Peyer's patch (tissue), 4 donors: ENCODE measurements at regions not wholly inside any gene's neighbourhood (a gene's known extent, or its start where the extent isn't known, plus 50 kb on each side); places are given as distances from the start of the nearest gene placed in this dataset.

Experiments
- DNase-seq, 3 donors: peaks; one replicate each; pipeline ENCODE4 v3.0.0-alpha.2; 2017 to 2019
- H3K27ac ChIP-seq, 4 donors: fragments of 200-600 bp; sonication (generic); one replicate each; pipeline ENCODE4 v1.5.1; 2016 to 2019
- H3K27me3 ChIP-seq, 2 donors: fragments of 200-600 bp; sonication (generic); one replicate each; pipeline ENCODE4 v1.5.1; 2019
- H3K36me3 ChIP-seq, 3 donors: fragments of 200-600 bp; sonication (generic); one replicate each; pipeline ENCODE4 v1.5.1; 2016 to 2019
- H3K4me1 ChIP-seq, 4 donors: fragments of 200-600 bp; sonication (generic); one replicate each; pipeline ENCODE4 v1.5.1; 2016 to 2019
- H3K4me3 ChIP-seq, 4 donors: fragments of 200-600 bp; sonication (generic); 1 replicate in 3 of 4; 2 replicates in 1 of 4; pipeline ENCODE4 v1.5.1; 2016 to 2019; ENCODE audit warnings: mild to moderate bottlenecking in 1 of 4
- H3K9me3 ChIP-seq, 4 donors: fragments of 200-600 bp; sonication (generic); one replicate each; pipeline ENCODE4 v1.5.1; 2016 to 2019; ENCODE audit warnings: mild to moderate bottlenecking in 1 of 4
- POLR2A ChIP-seq, 2 donors: fragments of 450-650 bp; IDR thresholded peaks; one replicate each; pipeline ENCODE4 v1.5.1; 2017; ENCODE audit warnings: antibody characterized with exemption in 2 of 2, mild to moderate bottlenecking in 2 of 2, moderate library complexity in 2 of 2
- TF ChIP-seq, protein P1 (sequence below), 6 experiments: fragments of 450-650 bp in 4 of 6; fragments of 200-600 bp in 2 of 6; sonication (generic) in 1 of 6; IDR thresholded peaks; one replicate each; pipeline ENCODE4 v1.5.1; 2017 to 2019; ENCODE audit warnings: antibody characterized with exemption in 6 of 6, mild to moderate bottlenecking in 3 of 6, moderate library complexity in 1 of 6

DNA sequence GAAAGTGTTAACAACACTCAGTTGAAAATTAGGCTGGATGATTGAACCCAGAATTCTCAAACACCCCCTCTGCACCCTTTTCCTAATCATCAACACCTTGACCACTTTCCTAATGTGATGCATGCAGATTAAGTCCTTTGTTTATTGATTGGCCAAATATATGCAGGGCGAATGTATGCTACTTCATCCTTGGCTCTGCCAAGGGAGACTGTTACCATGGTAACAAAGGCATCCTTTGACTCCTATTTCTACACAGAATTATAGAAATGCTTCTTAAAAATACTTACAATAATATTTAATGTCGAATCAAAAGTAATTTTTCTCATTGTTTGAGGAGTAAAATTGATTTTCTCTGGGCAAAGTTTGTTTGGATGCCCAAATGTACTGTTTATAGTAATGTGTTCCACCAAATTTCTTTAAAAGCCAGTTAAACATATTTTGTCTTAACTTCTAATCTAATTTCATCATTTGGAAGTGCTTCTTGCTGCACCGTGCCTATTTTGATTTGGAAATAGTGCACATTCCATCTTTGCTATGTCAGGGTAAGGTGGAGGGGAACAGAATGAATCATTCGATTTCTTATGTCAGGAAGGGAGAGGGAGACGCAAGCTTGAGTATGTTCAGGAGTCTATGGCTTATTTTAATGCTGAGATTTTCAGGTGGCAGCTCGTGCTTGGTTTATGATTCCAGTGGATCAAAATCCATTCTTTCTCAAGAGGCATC is 1384.3 kb upstream of the WWC1 start:
- Histone ChIP-seq H3K36me3 (no peaks in the 10 kb centered on the region), H3K27ac (no peak overlapping the region), H3K4me3 (no peak overlapping the region), H3K4me1 (no peaks in the 10 kb centered on the region), H3K27me3 (no peaks in the 10 kb centered on the region), H3K9me3 (no peaks in the 10 kb centered on the region)
- TF ChIP-seq POLR2A (IDR thresholded peaks at IDR 0.05), result no peak
- TF ChIP-seq, protein P1, sequence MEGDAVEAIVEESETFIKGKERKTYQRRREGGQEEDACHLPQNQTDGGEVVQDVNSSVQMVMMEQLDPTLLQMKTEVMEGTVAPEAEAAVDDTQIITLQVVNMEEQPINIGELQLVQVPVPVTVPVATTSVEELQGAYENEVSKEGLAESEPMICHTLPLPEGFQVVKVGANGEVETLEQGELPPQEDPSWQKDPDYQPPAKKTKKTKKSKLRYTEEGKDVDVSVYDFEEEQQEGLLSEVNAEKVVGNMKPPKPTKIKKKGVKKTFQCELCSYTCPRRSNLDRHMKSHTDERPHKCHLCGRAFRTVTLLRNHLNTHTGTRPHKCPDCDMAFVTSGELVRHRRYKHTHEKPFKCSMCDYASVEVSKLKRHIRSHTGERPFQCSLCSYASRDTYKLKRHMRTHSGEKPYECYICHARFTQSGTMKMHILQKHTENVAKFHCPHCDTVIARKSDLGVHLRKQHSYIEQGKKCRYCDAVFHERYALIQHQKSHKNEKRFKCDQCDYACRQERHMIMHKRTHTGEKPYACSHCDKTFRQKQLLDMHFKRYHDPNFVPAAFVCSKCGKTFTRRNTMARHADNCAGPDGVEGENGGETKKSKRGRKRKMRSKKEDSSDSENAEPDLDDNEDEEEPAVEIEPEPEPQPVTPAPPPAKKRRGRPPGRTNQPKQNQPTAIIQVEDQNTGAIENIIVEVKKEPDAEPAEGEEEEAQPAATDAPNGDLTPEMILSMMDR (IDR thresholded peaks at IDR 0.05), result no peak
- no peak for DNase-seq

GRCh38 chr5:166909040-166909439 is 1382.4 kb upstream of the WWC1 start:
- TF ChIP-seq, protein P1 (IDR thresholded peaks at IDR 0.05), result no peak
- no peak for TF ChIP-seq POLR2A (IDR thresholded peaks at IDR 0.05)
- Histone ChIP-seq H3K9me3 (no peaks in the 10 kb centered on the region), H3K4me1 (no peaks in the 10 kb centered on the region), H3K4me3 (no peak overlapping the region), H3K27ac (no peak overlapping the region), H3K27me3 (no peaks in the 10 kb centered on the region), H3K36me3 (no peaks in the 10 kb centered on the region)
- no peak for DNase-seq

- no peaks in the 10 kb centered on the region for H3K9me3 ChIP-seq
- no peaks in the 10 kb centered on the region for H3K4me1 ChIP-seq
- no peak overlapping the region for H3K27ac ChIP-seq
- DNase-seq, result no peak
- H3K27me3 ChIP-seq, result no peaks in the 10 kb centered on the region
- H3K4me3 ChIP-seq, result no peak overlapping the region
- H3K36me3 ChIP-seq, result no peaks in the 10 kb centered on the region
- TF ChIP-seq POLR2A (IDR thresholded peaks at IDR 0.05), result no peak
- TF ChIP-seq, protein P1 (IDR thresholded peaks at IDR 0.05), result no peak
Observed at GRCh38 chr5:166909926-166910325, 1381.5 kb upstream of the WWC1 start.

GRCh38 chr5:166910995-166911394 is 1380.5 kb upstream of the WWC1 start:
- H3K4me1 ChIP-seq, result no peaks in the 10 kb centered on the region

DNA sequence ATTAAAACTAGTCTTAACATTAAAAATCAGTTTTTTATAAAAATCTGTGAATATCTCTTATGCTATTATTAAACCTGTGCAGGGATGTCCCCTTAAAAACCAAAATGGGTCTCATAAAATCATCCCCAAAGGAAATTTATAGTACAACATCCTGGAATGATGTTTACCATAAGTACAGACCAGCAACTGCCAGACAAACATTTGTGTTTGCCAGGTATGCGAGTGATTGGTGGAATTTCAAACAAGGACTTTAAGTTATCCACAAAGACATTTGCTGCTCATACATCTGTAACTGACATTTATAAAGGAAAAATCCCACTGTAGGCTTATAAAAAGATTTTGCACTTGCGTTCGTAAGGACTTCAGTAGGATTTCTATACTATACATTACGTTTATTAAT is 1375.4 kb upstream of the WWC1 start:
- no peak for TF ChIP-seq POLR2A (IDR thresholded peaks at IDR 0.05)
- TF ChIP-seq, protein P1 (IDR thresholded peaks at IDR 0.05), result no peak
- H3K9me3 ChIP-seq, result no peaks in the 10 kb centered on the region
- H3K27ac ChIP-seq, result no peak overlapping the region
- H3K4me1 ChIP-seq, result no peaks in the 10 kb centered on the region
- DNase-seq, result no peak
- no peak overlapping the region for H3K4me3 ChIP-seq
- H3K36me3 ChIP-seq, result no peaks in the 10 kb centered on the region
- no peaks in the 10 kb centered on the region for H3K27me3 ChIP-seq

More at GRCh38 chr5:166910995-166911394, 1380.5 kb upstream of the WWC1 start:
- H3K9me3 ChIP-seq, result no peaks in the 10 kb centered on the region
- H3K4me3 ChIP-seq, result no peak overlapping the region
- no peaks in the 10 kb centered on the region for H3K27me3 ChIP-seq
- DNase-seq, result no peak
- H3K36me3 ChIP-seq, result no peaks in the 10 kb centered on the region
- TF ChIP-seq, protein P1 (IDR thresholded peaks at IDR 0.05), result no peak
- no peak for TF ChIP-seq POLR2A (IDR thresholded peaks at IDR 0.05)
- no peak overlapping the region for H3K27ac ChIP-seq
